Loucy (cell line): ENCODE measurements at regions not wholly inside any gene's neighbourhood (a gene's known extent, or its start where the extent isn't known, plus 50 kb on each side); places are given as distances from the start of the nearest gene placed in this dataset.
A peak's percentile ranks its signal among the peaks of the same experiment; 100 is the strongest.

ENCODE experiments used
- H2AFZ ChIP-seq: fragments of 200-600 bp; sonication (generic); 2 replicates; pipeline ENCODE4 v1.6.0; 2016; ENCODE audit warnings: antibody characterized with exemption, mild to moderate bottlenecking, low read length, moderate library complexity
- H3F3A ChIP-seq: fragments of 200-600 bp; 2 replicates; pipeline ENCODE4 v1.6.0; 2016; ENCODE audit warnings: antibody characterized with exemption, low read depth, mild to moderate bottlenecking
- H3K27me3 ChIP-seq: fragments of 200-600 bp; sonication (generic); 2 replicates; pipeline ENCODE4 v1.6.1; 2014; ENCODE audit warnings: low read length, mild to moderate bottlenecking; ENCODE audit not compliant: insufficient read depth, poor library complexity, severe bottlenecking
- H3K36me3 ChIP-seq: fragments of 200-600 bp; sonication (generic); 2 replicates; pipeline ENCODE4 v1.6.1; 2016; ENCODE audit warnings: low read length; ENCODE audit not compliant: insufficient read depth
- H3K4me1 ChIP-seq: fragments of 200-600 bp; sonication (generic); 2 replicates; pipeline ENCODE4 v1.5.1; 2014; ENCODE audit warnings: low read length, mild to moderate bottlenecking; ENCODE audit not compliant: insufficient read depth, poor library complexity, severe bottlenecking
- H3K4me2 ChIP-seq: fragments of 200-600 bp; sonication (generic); 2 replicates; pipeline ENCODE4 v1.6.0; 2014; ENCODE audit warnings: antibody characterized with exemption, low read length, low read depth, mild to moderate bottlenecking; ENCODE audit not compliant: poor library complexity, severe bottlenecking
- H3K4me3 ChIP-seq: fragments of 200-600 bp; sonication (generic); 2 replicates; pipeline ENCODE4 v1.5.1; 2014; ENCODE audit warnings: low read length, mild to moderate bottlenecking, mixed read lengths; ENCODE audit not compliant: poor library complexity, severe bottlenecking
- H3K79me2 ChIP-seq: fragments of 200-600 bp; sonication (generic); 2 replicates; pipeline ENCODE4 v1.6.1; 2014; ENCODE audit warnings: low read length; ENCODE audit not compliant: insufficient read depth
- H3K9ac ChIP-seq: fragments of 200-600 bp; sonication (generic); 2 replicates; pipeline ENCODE4 v1.6.0; 2014; ENCODE audit warnings: mild to moderate bottlenecking, low read depth, low read length, moderate library complexity; ENCODE audit not compliant: poor library complexity, severe bottlenecking
- H3K9me2 ChIP-seq: fragments of 200-600 bp; sonication (generic); replicated peaks from 2 replicates; pipeline ENCODE4 v1.6.1; 2016; ENCODE audit warnings: low read depth, low read length, mixed read lengths
- H3K9me3 ChIP-seq: fragments of 200-600 bp; sonication (generic); 2 replicates; pipeline ENCODE4 v1.6.1; 2014; ENCODE audit warnings: mild to moderate bottlenecking, antibody characterized with exemption, low read length, low read depth; ENCODE audit not compliant: insufficient read depth
- H4K20me1 ChIP-seq: fragments of 200-600 bp; sonication (generic); 2 replicates; pipeline ENCODE4 v1.6.0; 2014; ENCODE audit warnings: antibody characterized with exemption, low read length, mild to moderate bottlenecking; ENCODE audit not compliant: insufficient read depth, poor library complexity, severe bottlenecking
- CTCF ChIP-seq: fragments of 200-600 bp; sonication (generic); conservative IDR thresholded peaks from 2 replicates; pipeline ENCODE4 v1.5.1; 2014; ENCODE audit warnings: mild to moderate bottlenecking, antibody characterized with exemption, low read length
- EZH2phosphoT487 ChIP-seq: fragments of 200-600 bp; IDR thresholded peaks from 2 replicates; pipeline ENCODE4 v1.6.1; 2018; ENCODE audit warnings: antibody characterized with exemption, mild to moderate bottlenecking, moderate library complexity, borderline replicate concordance

GRCh38 chr3:34683851-34684250 lies 885.4 kb downstream of the PDCD6IP start:
- H3K4me3 ChIP-seq, result no peak overlapping the region
- no peaks in the 10 kb centered on the region for H4K20me1 ChIP-seq
- no peak overlapping the region for H3K4me2 ChIP-seq
- no peaks in the 10 kb centered on the region for H3K36me3 ChIP-seq
- no peaks in the 10 kb centered on the region for H3F3A ChIP-seq
- no peaks in the 10 kb centered on the region for H3K79me2 ChIP-seq
- H3K9me2 ChIP-seq, result no peaks in the 10 kb centered on the region
- no peaks in the 10 kb centered on the region for H3K9me3 ChIP-seq
- TF ChIP-seq EZH2phosphoT487 (no peak), CTCF (peak; percentile 79)
- no peaks in the 10 kb centered on the region for H3K27me3 ChIP-seq
- no peak overlapping the region for H3K9ac ChIP-seq
- H3K4me1 ChIP-seq, result no peaks in the 10 kb centered on the region
- no peak overlapping the region for H2AFZ ChIP-seq

GRCh38 chr3:34686541-34686940 lies 888.1 kb downstream of the PDCD6IP start:
- no peaks in the 10 kb centered on the region for H3K79me2 ChIP-seq
- no peaks in the 10 kb centered on the region for H3K27me3 ChIP-seq
- TF ChIP-seq CTCF, result no peak
- no peak for TF ChIP-seq EZH2phosphoT487
- H3K9ac ChIP-seq, result no peak overlapping the region
- no peaks in the 10 kb centered on the region for H3K9me2 ChIP-seq
- H4K20me1 ChIP-seq, result no peaks in the 10 kb centered on the region
- no peaks in the 10 kb centered on the region for H3K36me3 ChIP-seq
- H3K4me3 ChIP-seq, result no peak overlapping the region
- no peaks in the 10 kb centered on the region for H3K9me3 ChIP-seq
- H2AFZ ChIP-seq, result no peak overlapping the region
- H3F3A ChIP-seq, result no peaks in the 10 kb centered on the region
- no peak overlapping the region for H3K4me2 ChIP-seq
- H3K4me1 ChIP-seq, result no peaks in the 10 kb centered on the region

GRCh38 chr3:34687671-34688070 lies 889.2 kb downstream of the PDCD6IP start:
- Histone ChIP-seq H3K36me3 (no peaks in the 10 kb centered on the region), H2AFZ (no peak overlapping the region), H3K79me2 (no peaks in the 10 kb centered on the region), H3K9me3 (no peaks in the 10 kb centered on the region), H3K27me3 (no peaks in the 10 kb centered on the region), H3K4me1 (no peaks in the 10 kb centered on the region), H3K4me2 (no peak overlapping the region), H4K20me1 (no peaks in the 10 kb centered on the region), H3K9me2 (no peaks in the 10 kb centered on the region), H3F3A (no peaks in the 10 kb centered on the region), H3K4me3 (no peak overlapping the region), H3K9ac (no peak overlapping the region)
- TF ChIP-seq EZH2phosphoT487, result no peak
- TF ChIP-seq CTCF, result no peak
